ENCODE measurements at regions not wholly inside any gene's neighbourhood (a gene's known extent, or its start where the extent isn't known, plus 50 kb on each side); places are given as distances from the start of the nearest gene placed in this dataset.

GRCh38 chr6:1202201-1202600, 109.7 kb upstream of the FOXQ1 start:
- TF ChIP-seq CTCF (conservative IDR thresholded peaks at IDR 0.05; ENCODE audit: low read length) = no peak
- no peak for DNase-seq (ENCODE audit: low read depth)
- no peak overlapping the region for H3K4me3 ChIP-seq (ENCODE audit: low read length)

- no peak for TF ChIP-seq CTCF (conservative IDR thresholded peaks at IDR 0.05; ENCODE audit: low read length)
- no peak overlapping the region for H3K4me3 ChIP-seq (ENCODE audit: low read length)
Measured at GRCh38 chr6:1201547-1202200, 110.2 kb upstream of the FOXQ1 start.

GRCh38 chr6:1200409-1201101, 111.3 kb upstream of the FOXQ1 start:
- peak; percentile 90 for DNase-seq (ENCODE audit: low read depth)
- TF ChIP-seq CTCF (conservative IDR thresholded peaks at IDR 0.05; ENCODE audit: low read length) = no peak
- H3K4me3 ChIP-seq (ENCODE audit: low read length) = no peak overlapping the region

More at GRCh38 chr6:1201547-1202200, 110.2 kb upstream of the FOXQ1 start:
- no peak for DNase-seq (ENCODE audit: low read depth)

GRCh38 chr6:1200081-1200408, 111.9 kb upstream of the FOXQ1 start:
- no peak for TF ChIP-seq CTCF (conservative IDR thresholded peaks at IDR 0.05; ENCODE audit: low read length)
- no peak for DNase-seq (ENCODE audit: low read depth)
- H3K4me3 ChIP-seq (ENCODE audit: low read length) = no peak overlapping the region

GRCh38 chr6:1197309-1197708, 114.6 kb upstream of the FOXQ1 start:
- TF ChIP-seq CTCF (conservative IDR thresholded peaks at IDR 0.05; ENCODE audit: low read length) = no peak
- DNase-seq (ENCODE audit: low read depth) = no peak
- H3K4me3 ChIP-seq (ENCODE audit: low read length) = no peak overlapping the region

GRCh38 chr6:1191141-1191630, 120.7 kb upstream of the FOXQ1 start:
- DNase-seq (ENCODE audit: low read depth) = no peak
- H3K4me3 ChIP-seq (ENCODE audit: low read length) = no peak overlapping the region
- no peak for TF ChIP-seq CTCF (conservative IDR thresholded peaks at IDR 0.05; ENCODE audit: low read length)

GRCh38 chr6:1190366-1190765, 121.5 kb upstream of the FOXQ1 start:
- no peak overlapping the region for H3K4me3 ChIP-seq (ENCODE audit: low read length)
- no peak for TF ChIP-seq CTCF (conservative IDR thresholded peaks at IDR 0.05; ENCODE audit: low read length)
- DNase-seq (ENCODE audit: low read depth) = peak; percentile 95
